NCI-H82 treated with DMSO at 0.1 percent for 48 hours (cell line): ENCODE measurements at regions not wholly inside any gene's neighbourhood (a gene's known extent, or its start where the extent isn't known, plus 50 kb on each side); places are given as distances from the start of the nearest gene placed in this dataset.
"Not testable (repeated sequence)": the region's sequence is repeated elsewhere in the genome, so short reads cannot be mapped to it uniquely, and the experiment has no call there.

ENCODE experiments used
- DNase-seq: peaks from one replicate; lab custom pipeline; 2025; ENCODE audit not compliant: unreplicated experiment; lab: John Stamatoyannopoulos, UW

GRCh38 chr3:118501152-118501551 lies 533.5 kb downstream of the IGSF11 start:
- no peak for DNase-seq

- no peak for DNase-seq
Measured at GRCh38 chr3:118504906-118505305, 529.7 kb downstream of the IGSF11 start.

DNA sequence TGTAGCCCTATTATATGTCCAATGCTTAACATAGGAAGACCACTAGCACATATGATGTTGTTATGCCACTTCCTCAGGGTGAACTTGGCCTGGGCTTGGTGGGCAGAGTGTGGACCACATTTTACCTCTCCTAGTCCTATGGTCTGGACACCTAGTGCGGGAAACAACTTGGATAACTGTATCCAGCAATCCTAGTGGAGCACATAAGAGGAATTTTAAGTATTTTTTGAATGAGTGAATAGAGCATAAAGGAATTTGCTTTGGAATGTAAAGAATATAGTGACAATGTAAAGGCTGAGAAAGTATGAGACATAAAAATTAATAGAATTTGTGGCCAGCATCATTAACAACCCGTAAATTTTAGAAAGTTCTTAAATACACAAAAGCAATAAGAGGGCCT lies 528.9 kb downstream of the IGSF11 start:
- DNase-seq = no peak

- DNase-seq = no peak
Measured at GRCh38 chr3:118511402-118511801, 523.2 kb downstream of the IGSF11 start.

- no peak for DNase-seq
Measured at GRCh38 chr3:118512301-118512700, 522.3 kb downstream of the IGSF11 start.

- no peak for DNase-seq
Measured at GRCh38 chr3:118525077-118525476, 509.6 kb downstream of the IGSF11 start.

DNA sequence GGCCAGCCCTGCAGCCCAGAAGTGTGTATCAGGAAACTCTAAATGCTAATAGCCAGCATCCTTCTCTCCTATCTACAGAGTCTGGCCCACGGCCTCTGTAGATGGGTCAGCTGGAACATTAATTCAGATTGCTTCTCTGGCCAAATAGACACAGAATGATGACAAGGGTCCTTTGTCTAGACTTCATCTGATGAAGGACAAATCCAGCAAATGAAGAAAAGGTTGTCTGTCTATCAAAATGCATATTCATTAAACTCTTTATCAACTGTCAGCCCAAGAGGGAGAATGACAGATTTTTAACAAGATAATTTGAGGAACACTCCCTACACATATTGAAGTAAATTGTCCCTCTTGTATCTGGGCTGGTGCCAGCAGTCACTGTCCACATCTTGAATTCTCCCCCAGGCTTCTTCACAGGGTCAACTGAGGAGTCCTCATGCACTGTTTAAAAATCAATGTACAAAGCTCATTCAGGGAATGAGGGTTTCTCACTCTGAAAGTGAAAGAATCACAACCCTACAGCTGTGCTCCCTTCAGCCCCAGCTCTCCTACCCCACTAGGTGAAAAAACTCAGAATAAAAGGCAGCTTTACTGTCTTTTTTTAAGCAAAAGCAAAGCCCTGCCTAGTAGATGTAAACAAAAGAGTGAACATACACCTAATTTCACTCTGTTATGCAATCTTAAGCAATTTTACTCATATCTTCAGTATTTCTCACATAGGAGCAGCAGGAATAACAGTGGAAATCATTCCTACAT lies 507.7 kb downstream of the IGSF11 start:
- DNase-seq = no peak

GRCh38 chr3:118527514-118528044 lies 507.1 kb downstream of the IGSF11 start:
- no peak for DNase-seq

DNA sequence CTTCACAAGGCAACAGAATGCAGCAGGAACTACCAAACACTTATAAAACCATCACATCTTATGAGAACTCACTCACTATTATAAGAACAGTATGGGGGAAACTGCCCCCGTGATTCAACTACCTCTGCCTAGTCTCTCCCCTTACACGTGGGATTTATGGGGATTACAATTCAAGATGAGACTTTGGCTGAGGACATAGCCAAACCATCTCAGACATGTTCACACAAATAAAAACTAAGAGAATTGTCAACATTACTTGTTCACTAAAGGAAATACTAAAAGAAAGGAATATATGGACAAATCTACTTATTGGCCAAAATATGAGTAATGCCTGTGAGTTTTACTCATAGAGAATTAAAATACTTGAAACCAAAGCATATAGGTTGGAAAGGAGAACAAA lies 505.1 kb downstream of the IGSF11 start:
- DNase-seq = no peak

GRCh38 chr3:118530350-118530922 lies 504.2 kb downstream of the IGSF11 start:
- no peak for DNase-seq

GRCh38 chr3:118530927-118531356 lies 503.7 kb downstream of the IGSF11 start:
- DNase-seq = not testable (repeated sequence)

GRCh38 chr3:118531816-118532215 lies 502.8 kb downstream of the IGSF11 start:
- DNase-seq = no peak

- no peak for DNase-seq
Measured at GRCh38 chr3:118533676-118534075, 501.0 kb downstream of the IGSF11 start.

- DNase-seq = no peak
Measured at GRCh38 chr3:118534519-118534918, 500.1 kb downstream of the IGSF11 start.

GRCh38 chr3:118536764-118537163 lies 497.9 kb downstream of the IGSF11 start:
- DNase-seq = no peak

DNA sequence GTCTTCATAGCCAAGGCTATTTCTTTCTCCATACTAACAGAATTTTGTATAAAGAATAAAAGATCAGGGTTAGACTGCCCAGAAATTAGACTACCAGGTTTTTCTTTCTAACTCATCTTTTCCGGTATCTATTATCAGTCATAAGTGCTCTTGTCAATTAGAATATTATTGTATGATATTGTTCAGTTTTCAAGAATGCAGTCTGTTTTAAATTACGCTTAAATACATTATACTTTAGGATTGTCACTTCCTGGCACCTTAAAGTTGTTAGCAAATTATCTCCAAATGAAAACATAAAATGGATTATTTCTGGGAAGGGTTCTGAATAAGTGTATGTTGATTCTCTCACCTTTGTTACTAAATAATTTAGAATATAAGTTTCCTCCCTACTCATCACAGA lies 497.2 kb downstream of the IGSF11 start:
- no peak for DNase-seq

GRCh38 chr3:118538187-118538586 lies 496.5 kb downstream of the IGSF11 start:
- DNase-seq = no peak

DNA sequence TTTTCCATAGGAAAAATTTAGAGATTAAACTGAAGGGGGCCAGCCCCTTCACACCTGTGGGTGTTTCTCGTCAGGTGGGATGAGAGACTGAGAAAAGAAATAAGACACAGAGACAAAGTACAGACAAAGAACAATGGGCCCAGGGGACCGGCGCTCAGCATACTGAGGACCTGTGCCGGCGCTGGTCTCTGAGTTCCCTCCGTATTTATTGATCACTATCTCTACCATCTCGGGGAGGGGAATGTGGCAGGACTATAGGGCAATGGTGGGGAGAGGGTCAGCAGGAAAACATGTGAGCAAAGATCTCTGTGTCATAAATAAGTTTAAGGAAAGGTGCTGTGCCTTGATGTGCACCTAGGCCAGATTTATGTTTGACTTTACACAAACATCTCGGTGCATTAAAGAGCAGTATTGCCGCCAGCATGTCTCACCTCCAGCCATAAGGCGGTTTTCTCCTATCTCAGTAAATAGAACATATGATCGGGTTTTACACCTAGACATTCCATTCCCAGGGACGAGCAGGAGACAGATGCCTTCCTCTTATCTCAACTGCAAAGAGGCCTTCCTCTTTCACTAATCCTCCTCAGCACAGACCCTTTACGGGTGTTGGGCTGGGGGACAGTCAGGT lies 494.7 kb downstream of the IGSF11 start:
- not testable (repeated sequence) for DNase-seq

DNA sequence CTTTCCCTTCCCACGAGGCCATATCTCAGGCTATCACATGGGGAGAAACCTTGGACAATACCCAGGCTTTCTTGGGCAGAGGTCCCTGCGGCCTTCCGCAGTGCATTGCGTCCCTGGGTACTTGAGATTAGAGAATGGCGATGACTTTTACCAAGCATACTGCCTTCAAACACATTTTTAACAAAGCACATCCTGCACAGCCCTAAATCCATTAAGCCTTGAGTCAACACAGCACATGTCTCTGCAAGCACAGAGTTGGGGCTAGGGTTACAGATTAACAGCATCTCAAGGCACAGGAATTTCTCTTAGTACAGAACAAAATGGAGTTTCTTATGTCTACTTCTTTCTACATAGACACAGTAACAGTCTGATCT lies 494.2 kb downstream of the IGSF11 start:
- DNase-seq = not testable (repeated sequence)

- DNase-seq = no peak
Measured at GRCh38 chr3:118540826-118541225, 493.8 kb downstream of the IGSF11 start.

GRCh38 chr3:118541796-118542195 lies 492.9 kb downstream of the IGSF11 start:
- no peak for DNase-seq

GRCh38 chr3:118543832-118544231 lies 490.8 kb downstream of the IGSF11 start:
- no peak for DNase-seq
